ENCODE measurements at regions not wholly inside any gene's neighbourhood (a gene's known extent, or its start where the extent isn't known, plus 50 kb on each side); places are given as distances from the start of the nearest gene placed in this dataset.
"Not testable (repeated sequence)": the region's sequence is repeated elsewhere in the genome, so short reads cannot be mapped to it uniquely, and the experiment has no call there.

GRCh38 chr2:114346658-114347057 lies 95.8 kb upstream of the DPP10 start:
- no peak for DNase-seq
- H3K9me3 Mint-ChIP-seq: peaks cover 0 to 5% (median 2%) of the 10 kb centered on the region in 7 donors
- peaks cover 0 to 4% (median 0%) of the 10 kb centered on the region in 3 donors for H3K27me3 Mint-ChIP-seq
- ATAC-seq (ENCODE audit: low read depth in 2 of 2): no peak
- H3K4me3 Mint-ChIP-seq: no peak overlapping the region
- no peaks in the 10 kb centered on the region for H3K4me1 Mint-ChIP-seq
- no peak overlapping the region for H3K27ac Mint-ChIP-seq
- H3K36me3 Mint-ChIP-seq: no peaks in the 10 kb centered on the region

- H3K27ac Mint-ChIP-seq: no peak overlapping the region
- ATAC-seq (ENCODE audit: low read depth in 2 of 2): no peak
- H3K27me3 Mint-ChIP-seq: no peaks in the 10 kb centered on the region
Measured at GRCh38 chr2:114350186-114350725, 92.2 kb upstream of the DPP10 start.

GRCh38 chr2:114352988-114353387 lies 89.5 kb upstream of the DPP10 start:
- H3K27me3 Mint-ChIP-seq: no peaks in the 10 kb centered on the region
- DNase-seq: no peak
- no peak overlapping the region for H3K4me3 Mint-ChIP-seq
- H3K36me3 Mint-ChIP-seq: no peaks in the 10 kb centered on the region
- no peaks in the 10 kb centered on the region for H3K4me1 Mint-ChIP-seq
- H3K27ac Mint-ChIP-seq: no peak overlapping the region
- H3K9me3 Mint-ChIP-seq: peaks cover 0 to 5% (median 2%) of the 10 kb centered on the region in 7 donors
- no peak for ATAC-seq (ENCODE audit: low read depth in 2 of 2)

More at GRCh38 chr2:114350186-114350725, 92.2 kb upstream of the DPP10 start:
- peaks cover 0 to 5% (median 2%) of the 10 kb centered on the region in 7 donors for H3K9me3 Mint-ChIP-seq
- no peaks in the 10 kb centered on the region for H3K36me3 Mint-ChIP-seq
- H3K4me3 Mint-ChIP-seq: no peak overlapping the region
- no peaks in the 10 kb centered on the region for H3K4me1 Mint-ChIP-seq
- DNase-seq: no peak

- peaks cover 0 to 7% (median 3%) of the 10 kb centered on the region in 7 donors for H3K9me3 Mint-ChIP-seq
- H3K4me3 Mint-ChIP-seq: no peak overlapping the region
- H3K4me1 Mint-ChIP-seq: no peaks in the 10 kb centered on the region
- no peak for DNase-seq
- no peaks in the 10 kb centered on the region for H3K27me3 Mint-ChIP-seq
- ATAC-seq (ENCODE audit: low read depth in 2 of 2): no peak
- no peaks in the 10 kb centered on the region for H3K36me3 Mint-ChIP-seq
- no peak overlapping the region for H3K27ac Mint-ChIP-seq
Measured at GRCh38 chr2:114354199-114354598, 88.2 kb upstream of the DPP10 start.

- DNase-seq: no peak
- Mint-ChIP-seq H3K4me3 (no peak overlapping the region), H3K27ac (no peak overlapping the region), H3K27me3 (no peaks in the 10 kb centered on the region), H3K36me3 (peaks cover 0 to 12% of the 10 kb centered on the region in 2 donors), H3K4me1 (no peaks in the 10 kb centered on the region), H3K9me3 (peaks cover 17 to 38% (median 26%) of the 10 kb centered on the region in 7 donors)
- ATAC-seq (ENCODE audit: low read depth in 2 of 2): no peak
Measured at GRCh38 chr2:114368705-114369104, 73.7 kb upstream of the DPP10 start.

- Mint-ChIP-seq H3K9me3 (peaks cover 17 to 38% (median 24%) of the 10 kb centered on the region in 7 donors), H3K36me3 (peaks cover 0 to 12% of the 10 kb centered on the region in 2 donors)
- not testable (repeated sequence) for ATAC-seq (ENCODE audit: low read depth in 2 of 2); H3K27me3 Mint-ChIP-seq; H3K4me3 Mint-ChIP-seq; DNase-seq; H3K4me1 Mint-ChIP-seq; H3K27ac Mint-ChIP-seq
Measured at GRCh38 chr2:114371721-114372120, 70.7 kb upstream of the DPP10 start.

- Mint-ChIP-seq H3K4me1 (no peaks in the 10 kb centered on the region), H3K4me3 (no peak overlapping the region)
- no peak for ATAC-seq (ENCODE audit: low read depth in 2 of 2)
Measured at GRCh38 chr2:114373591-114373990, 68.8 kb upstream of the DPP10 start.

GRCh38 chr2:114384441-114384840 lies 58.0 kb upstream of the DPP10 start:
- no peak for DNase-seq
- H3K4me1 Mint-ChIP-seq: no peaks in the 10 kb centered on the region
- peaks cover 2 to 13% (median 7%) of the 10 kb centered on the region in 7 donors for H3K9me3 Mint-ChIP-seq
- ATAC-seq (ENCODE audit: low read depth in 2 of 2): no peak
- no peak overlapping the region for H3K4me3 Mint-ChIP-seq
- H3K36me3 Mint-ChIP-seq: no peaks in the 10 kb centered on the region
- H3K27ac Mint-ChIP-seq: no peak overlapping the region
- peaks cover 0 to 4% (median 0%) of the 10 kb centered on the region in 3 donors for H3K27me3 Mint-ChIP-seq

More at GRCh38 chr2:114373591-114373990, 68.8 kb upstream of the DPP10 start:
- H3K27ac Mint-ChIP-seq: no peak overlapping the region
- H3K27me3 Mint-ChIP-seq: no peaks in the 10 kb centered on the region
- peaks cover 0 to 9% of the 10 kb centered on the region in 2 donors for H3K36me3 Mint-ChIP-seq
- peaks cover 10 to 24% (median 13%) of the 10 kb centered on the region in 7 donors for H3K9me3 Mint-ChIP-seq
- no peak for DNase-seq

- peaks cover 0 to 11% (median 4%) of the 10 kb centered on the region in 7 donors for H3K9me3 Mint-ChIP-seq
- no peak overlapping the region for H3K4me3 Mint-ChIP-seq
- no peaks in the 10 kb centered on the region for H3K4me1 Mint-ChIP-seq
- no peaks in the 10 kb centered on the region for H3K27me3 Mint-ChIP-seq
- H3K27ac Mint-ChIP-seq: no peak overlapping the region
- no peak for DNase-seq
- no peaks in the 10 kb centered on the region for H3K36me3 Mint-ChIP-seq
- ATAC-seq (ENCODE audit: low read depth in 2 of 2): no peak
Measured at GRCh38 chr2:114389021-114389420, 53.4 kb upstream of the DPP10 start.
